ENCODE measurements at regions not wholly inside any gene's neighbourhood (a gene's known extent, or its start where the extent isn't known, plus 50 kb on each side); places are given as distances from the start of the nearest gene placed in this dataset.

- TF ChIP-seq GATA2 (IDR thresholded peaks at IDR 0.05; ENCODE audit: low read depth, low read length) (no peak), GATA3 (IDR thresholded peaks at IDR 0.05; ENCODE audit: low read depth, low read length) (no peak)
Observed at GRCh38 chr6:169158691-169159090, 95.0 kb downstream of the THBS2 start.

All from SH-SY5Y (cell line).